GM18507 (cell line): ENCODE measurements at regions not wholly inside any gene's neighbourhood (a gene's known extent, or its start where the extent isn't known, plus 50 kb on each side); places are given as distances from the start of the nearest gene placed in this dataset.

Source experiments
- DNase-seq: peaks from one replicate; pipeline ENCODE4 v3.0.0; 2011; ENCODE audit warnings: low read depth; ENCODE audit not compliant: insufficient read length; ENCODE audit errors: extremely low spot score
- FAIRE-seq: peaks from 2 replicates; lab custom pipeline; 2011; peaks lifted over from hg19 to GRCh38; lab: Jason Lieb, UNC

- FAIRE-seq (no peak), DNase-seq (no peak)
Observed at GRCh38 chr5:110094548-110094947, 404.8 kb downstream of the MAN2A1 start.

DNA sequence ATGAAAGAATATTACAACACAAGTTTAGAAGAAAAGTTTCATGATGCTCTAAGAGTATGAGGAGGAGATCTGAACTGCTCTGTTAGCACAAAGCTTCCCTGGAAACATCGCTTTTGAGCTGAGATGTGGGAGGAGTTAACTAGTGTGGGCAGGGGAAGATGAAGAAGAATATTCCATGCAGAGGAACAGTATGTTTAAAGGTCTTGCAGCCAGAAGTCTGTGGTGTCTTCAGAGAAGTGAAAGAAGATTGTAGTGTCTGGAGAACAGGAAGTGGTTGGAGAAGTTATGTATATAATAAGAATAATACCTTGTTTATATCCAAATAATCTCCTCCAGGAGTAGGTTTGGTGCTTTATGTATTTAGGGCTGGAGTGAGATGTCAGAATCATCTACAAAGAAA is 406.7 kb downstream of the MAN2A1 start:
- no peak for FAIRE-seq
- no peak for DNase-seq

- DNase-seq (no peak), FAIRE-seq (no peak)
Observed at GRCh38 chr5:110099572-110099971, 409.8 kb downstream of the MAN2A1 start.

DNA sequence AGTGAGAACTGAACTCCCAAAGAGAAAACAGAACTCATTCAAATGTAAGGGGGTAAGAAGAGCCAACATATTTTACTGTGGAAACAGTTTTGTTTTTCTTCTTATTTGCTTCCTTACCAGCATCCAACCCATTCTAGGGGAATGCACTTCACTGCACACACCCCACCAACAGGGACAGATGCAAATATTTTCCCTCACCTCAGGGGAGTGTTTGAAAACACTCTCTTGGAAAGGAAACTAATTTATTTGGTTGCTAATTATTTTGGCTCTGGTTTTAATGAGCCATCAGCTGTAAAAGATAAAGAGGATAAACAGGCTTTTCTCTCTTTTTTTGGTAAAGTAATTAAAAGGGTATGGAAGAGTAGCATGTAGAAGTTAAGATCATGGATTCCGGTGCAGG is 413.4 kb downstream of the MAN2A1 start:
- DNase-seq (no peak), FAIRE-seq (no peak)

DNA sequence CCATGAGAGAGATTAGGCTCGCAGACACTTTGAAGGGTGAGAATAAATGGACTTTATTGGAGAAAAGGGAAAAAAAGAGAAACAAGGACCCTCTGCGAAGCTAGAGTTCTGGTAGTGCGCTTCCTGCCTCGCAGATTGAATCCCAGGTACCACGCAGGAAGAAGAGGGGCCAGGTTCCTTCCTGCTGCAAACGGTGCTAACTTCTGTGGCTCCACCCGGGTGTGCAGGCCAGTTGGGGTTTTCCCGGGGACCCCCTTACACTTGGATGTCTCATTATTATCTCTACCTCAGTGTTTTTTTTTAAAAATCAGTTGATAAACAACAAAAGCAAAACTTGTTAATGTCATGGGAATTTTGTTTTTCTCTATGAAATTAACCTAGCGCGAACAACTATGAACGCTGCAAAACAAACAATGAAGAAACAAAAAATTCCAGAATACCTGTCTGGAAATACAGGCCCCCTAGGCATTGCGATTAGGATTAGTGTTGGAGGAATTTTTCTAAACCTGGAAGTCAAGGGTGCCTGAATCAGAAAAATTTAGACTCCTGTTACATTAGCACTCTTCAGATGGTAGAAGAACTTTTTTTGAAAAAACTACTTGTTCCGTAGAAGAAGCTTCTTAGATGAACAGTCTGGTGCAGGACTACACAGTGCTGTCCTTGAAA is 414.5 kb downstream of the MAN2A1 start:
- FAIRE-seq (no peak), DNase-seq (no peak)

DNA sequence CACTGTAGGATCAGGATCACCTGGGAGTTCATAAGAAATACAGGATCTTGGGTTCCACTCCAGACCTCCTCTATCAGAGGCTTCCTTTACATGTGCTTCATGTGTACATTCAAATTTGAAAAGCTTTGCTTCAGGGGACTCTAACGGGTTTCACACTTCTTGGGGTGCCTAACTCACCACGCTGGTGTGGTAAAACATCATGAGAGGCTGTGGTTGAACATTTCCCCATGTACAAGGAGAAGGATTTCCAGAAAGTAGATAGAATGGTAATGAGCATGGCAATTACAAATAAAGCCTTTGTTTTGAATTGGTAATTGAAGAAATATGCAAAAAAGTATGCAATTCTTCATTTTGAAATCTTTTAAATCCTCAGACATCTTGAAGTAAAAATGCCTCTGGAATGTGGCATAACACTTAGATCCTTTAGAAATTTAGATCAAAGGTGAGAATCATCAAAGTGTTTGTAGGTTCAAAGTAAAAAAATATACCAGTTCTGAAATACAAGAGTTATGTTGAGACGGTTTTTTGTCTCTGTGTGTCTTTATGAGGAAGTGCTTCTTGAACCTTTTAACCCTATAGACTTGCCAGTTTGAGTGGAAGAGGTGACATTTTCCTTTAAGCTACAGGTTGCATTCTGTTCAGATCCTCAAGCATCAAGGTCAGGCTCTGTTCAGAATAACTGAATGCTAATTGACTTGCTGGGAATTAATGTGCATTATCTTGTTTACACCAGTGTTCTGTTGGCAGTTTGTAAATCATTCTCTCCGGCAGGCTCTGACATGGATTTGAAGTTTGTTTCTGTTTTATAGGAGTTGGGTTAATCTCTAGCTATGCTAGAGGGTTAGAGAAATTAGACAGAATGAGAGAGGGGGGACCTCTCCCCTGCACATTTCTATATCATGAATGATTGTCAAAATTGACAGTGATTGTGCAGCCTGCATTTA is 415.3 kb downstream of the MAN2A1 start:
- DNase-seq: no peak
- no peak for FAIRE-seq

DNA sequence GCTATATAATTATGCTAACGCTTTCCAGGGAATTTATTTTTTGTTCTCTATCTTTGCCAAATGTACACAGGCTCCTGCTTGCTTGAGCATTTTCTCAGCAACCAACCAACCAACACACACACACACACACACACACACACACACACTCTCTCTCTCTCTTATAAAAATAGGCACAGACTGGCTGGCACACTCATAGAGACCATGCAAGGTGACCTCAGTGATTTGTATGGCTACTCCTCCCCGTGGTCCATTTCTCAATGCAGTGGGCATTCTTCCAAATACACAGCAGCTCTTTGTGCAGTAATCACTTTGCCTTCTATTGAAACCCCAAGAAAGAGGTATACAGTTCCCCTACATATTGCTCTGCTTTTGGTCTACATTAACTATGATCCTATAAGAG is 416.0 kb downstream of the MAN2A1 start:
- DNase-seq (no peak), FAIRE-seq (no peak)

- DNase-seq (no peak), FAIRE-seq (no peak)
Observed at GRCh38 chr5:110106750-110107149, 417.0 kb downstream of the MAN2A1 start.

- DNase-seq: no peak
- no peak for FAIRE-seq
Observed at GRCh38 chr5:110108520-110108919, 418.8 kb downstream of the MAN2A1 start.

- FAIRE-seq (no peak), DNase-seq (no peak)
Observed at GRCh38 chr5:110109667-110110066, 419.9 kb downstream of the MAN2A1 start.

DNA sequence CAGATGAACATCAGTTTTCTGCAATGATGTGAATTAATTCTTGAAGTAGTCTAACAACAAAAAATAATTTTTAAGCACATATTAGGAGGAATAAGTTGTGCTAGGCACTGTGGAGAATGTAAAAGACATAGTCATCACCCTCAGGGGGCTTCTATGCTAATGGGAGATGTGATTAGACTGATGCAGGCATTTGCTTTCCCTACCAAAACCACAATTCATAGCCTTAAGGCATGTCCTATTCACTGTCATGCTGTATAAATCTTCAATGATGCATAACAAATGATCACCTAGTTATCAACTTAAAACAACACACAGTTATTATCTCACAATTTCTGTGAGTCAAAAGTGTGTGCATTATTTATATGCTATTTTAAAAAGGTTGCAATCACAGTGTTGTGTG is 422.6 kb downstream of the MAN2A1 start:
- no peak for FAIRE-seq
- DNase-seq: no peak

DNA sequence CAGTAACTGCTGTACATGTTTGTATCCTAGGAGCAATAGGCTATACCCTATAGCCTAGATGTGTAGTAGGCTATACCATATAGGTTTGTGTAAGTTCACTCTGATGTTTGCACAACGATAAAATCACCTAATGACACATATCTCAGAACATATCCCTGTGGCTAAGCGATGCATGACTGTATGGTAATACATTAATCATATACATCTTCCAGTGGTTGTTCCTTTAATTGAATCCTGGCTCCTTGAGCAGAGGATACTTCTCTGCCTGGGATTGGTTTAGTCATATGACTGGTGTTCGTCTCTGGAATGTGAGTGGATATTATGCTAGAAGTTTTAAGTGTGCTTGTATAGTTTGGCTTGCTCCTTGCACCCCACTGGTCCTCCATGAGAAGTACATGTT is 425.8 kb downstream of the MAN2A1 start:
- FAIRE-seq: no peak
- DNase-seq: no peak

GRCh38 chr5:110116539-110116938 is 426.8 kb downstream of the MAN2A1 start:
- no peak for DNase-seq

DNA sequence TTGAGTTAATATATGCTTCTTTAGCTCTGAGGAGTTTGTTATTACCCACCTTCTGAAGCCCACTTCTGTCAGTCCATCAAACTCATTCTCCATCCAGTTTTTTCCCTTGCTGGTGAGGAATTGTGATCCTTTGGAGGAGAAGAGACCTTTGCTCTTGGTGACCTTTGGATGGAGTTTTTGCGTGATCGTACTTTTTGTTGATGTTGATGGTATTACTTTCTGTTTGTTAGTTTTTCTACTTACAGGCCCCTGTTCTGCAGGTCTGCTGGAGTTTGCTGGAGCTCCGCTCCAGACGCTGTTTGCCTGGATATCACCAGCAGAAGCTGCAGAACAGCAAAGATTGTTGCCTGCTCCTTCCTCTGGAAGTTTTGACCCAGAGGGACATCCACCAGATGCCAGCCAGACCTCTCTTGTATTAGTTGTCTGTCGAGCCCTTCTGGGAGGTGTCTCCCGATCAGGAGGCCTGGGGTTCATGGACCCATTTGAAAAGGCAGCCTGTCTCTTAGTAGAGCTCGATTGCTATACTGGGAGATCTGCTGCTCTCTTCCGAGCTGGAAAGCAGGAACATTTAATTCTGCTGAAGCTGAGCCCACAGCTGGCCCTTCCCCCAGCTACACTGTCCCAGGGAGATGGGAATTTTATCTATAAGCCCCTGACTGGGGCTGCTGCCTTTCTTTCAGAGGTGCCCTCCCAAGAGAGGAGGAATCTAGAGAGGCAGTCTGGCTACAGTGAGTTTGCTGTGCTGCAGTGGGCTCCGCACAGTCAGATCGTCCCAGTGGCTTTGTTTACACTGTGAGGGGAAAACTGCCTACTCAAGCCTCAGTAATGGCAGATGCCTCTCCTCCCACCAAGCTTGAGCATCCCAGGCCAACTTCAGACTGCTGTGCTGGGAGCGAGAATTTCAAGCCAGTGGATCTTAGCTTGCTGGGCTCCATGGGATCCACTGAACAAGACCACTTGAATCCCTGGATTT is 445.5 kb downstream of the MAN2A1 start:
- FAIRE-seq (no peak), DNase-seq (no peak)

More at GRCh38 chr5:110116539-110116938, 426.8 kb downstream of the MAN2A1 start:
- no peak for FAIRE-seq

DNA sequence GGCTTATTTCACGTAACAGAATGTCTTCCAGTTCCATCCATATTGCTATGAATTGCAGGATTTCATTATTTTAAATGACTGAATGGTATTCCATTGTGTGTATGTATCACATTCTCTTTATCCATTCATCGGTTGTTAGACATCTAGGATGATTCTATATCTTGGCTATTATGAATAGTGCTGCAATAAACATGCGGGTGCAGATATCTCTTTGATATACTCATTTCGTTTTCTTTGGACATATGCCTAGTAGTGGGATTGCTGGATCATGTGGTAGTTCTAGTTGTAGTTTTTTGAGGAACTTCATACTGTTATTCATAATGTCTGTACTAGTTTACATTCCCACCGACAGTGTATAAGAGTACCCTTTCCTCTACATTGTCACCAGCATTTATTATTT is 460.5 kb downstream of the MAN2A1 start:
- no peak for FAIRE-seq
- no peak for DNase-seq

GRCh38 chr5:110159202-110159601 is 469.5 kb downstream of the MAN2A1 start:
- no peak for FAIRE-seq

DNA sequence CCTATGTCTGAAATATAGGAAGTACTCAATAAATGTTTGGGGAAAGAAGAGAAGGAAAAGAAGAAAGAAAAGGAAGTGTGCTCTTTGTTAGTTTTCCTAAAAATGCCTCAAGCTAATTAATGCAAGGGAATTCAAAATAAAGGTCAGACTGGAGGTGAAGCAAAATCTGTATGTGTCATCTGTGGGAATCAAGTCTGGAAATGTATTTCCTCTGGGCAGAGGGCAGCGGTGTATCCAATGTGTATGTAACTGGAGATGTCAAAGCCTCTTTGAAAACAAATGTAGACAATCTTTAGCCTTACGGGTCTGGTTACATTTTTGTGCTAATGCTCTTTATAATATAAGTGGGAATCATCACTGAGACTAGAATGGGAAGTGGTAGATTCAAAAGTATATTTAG is 471.4 kb downstream of the MAN2A1 start:
- FAIRE-seq: no peak
- no peak for DNase-seq

More at GRCh38 chr5:110159202-110159601, 469.5 kb downstream of the MAN2A1 start:
- no peak for DNase-seq

- DNase-seq (no peak), FAIRE-seq (no peak)
Observed at GRCh38 chr5:110165366-110165765, 475.6 kb downstream of the MAN2A1 start.

GRCh38 chr5:110167384-110167783 is 477.7 kb downstream of the MAN2A1 start:
- DNase-seq: no peak
- FAIRE-seq: no peak

- DNase-seq (no peak), FAIRE-seq (no peak)
Observed at GRCh38 chr5:110169461-110169860, 479.7 kb downstream of the MAN2A1 start.
